ENCODE measurements at regions not wholly inside any gene's neighbourhood (a gene's known extent, or its start where the extent isn't known, plus 50 kb on each side); places are given as distances from the start of the nearest gene placed in this dataset.

DNA sequence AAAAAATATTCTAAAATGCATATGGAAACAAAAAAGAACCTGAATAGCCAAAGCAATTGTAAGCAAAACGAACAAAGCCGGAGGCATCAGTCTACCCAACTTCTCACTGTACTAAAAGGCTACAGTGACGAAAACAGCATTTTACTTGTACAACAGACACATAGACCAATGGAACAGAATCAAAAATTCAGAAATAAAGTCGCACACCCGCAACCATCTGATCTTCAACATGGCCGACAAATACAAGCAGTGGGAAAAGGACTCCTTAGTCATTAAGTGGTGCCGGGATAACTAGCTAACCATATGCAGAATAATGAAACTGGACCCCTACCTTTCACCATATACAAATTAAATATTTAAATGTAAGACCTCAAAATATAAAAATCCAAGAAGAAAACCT is 203.9 kb upstream of the PPFIA2 start:
- Histone ChIP-seq H3K4me1 (ENCODE audit: control insufficient read depth, insufficient read depth, low read length, unreplicated experiment) (no peaks in the 10 kb centered on the region), H3K79me2 (ENCODE audit: control insufficient read depth, insufficient read depth, low read length, unreplicated experiment) (no peaks in the 10 kb centered on the region), H3K27ac (ENCODE audit: low read depth, low read length) (no peak overlapping the region), H3K36me3 (ENCODE audit: insufficient read depth, low read length) (no peaks in the 10 kb centered on the region), H3K4me3 (ENCODE audit: low read depth, low read length) (no peak overlapping the region), H2AFZ (ENCODE audit: low read length, unreplicated experiment) (no peak overlapping the region), H3K27me3 (ENCODE audit: insufficient read depth, low read length) (no peaks in the 10 kb centered on the region)

DNA sequence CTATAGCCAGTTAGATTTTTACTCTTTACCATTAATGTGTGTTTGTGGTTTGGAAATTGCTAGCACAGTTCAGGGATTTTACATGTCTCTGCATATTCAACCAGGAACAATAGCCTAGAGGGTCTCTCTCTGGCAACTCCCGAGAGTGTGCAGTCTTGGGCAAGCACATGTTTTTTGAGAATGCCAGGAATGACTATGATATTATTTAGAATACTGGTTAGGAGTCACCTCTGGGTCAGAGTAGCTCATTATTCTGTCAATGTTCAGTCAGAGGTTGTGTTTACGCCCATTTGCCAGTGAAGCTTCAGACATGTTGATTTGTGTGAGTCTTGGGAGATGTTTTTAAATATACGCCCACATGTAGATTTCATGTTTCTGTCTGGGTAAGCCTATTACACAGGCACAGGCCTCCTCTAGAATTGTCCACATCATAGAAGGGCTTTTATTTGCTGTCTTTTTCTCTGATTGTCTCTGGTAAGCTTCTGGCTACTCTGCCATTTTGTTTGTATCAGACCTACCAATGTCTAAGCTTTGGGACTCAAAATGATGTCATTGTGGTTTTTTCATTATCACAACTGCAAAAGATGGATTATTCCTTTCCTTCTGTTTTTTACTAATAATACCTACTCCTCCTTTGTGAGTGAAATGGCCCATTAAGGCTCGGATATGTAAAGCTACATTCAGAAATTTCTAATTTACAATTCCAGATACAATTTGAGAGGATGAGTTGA is 203.1 kb upstream of the PPFIA2 start:
- Histone ChIP-seq H2AFZ (ENCODE audit: low read length, unreplicated experiment) (no peak overlapping the region), H3K27me3 (ENCODE audit: insufficient read depth, low read length) (no peaks in the 10 kb centered on the region), H3K36me3 (ENCODE audit: insufficient read depth, low read length) (no peaks in the 10 kb centered on the region), H3K4me1 (ENCODE audit: control insufficient read depth, insufficient read depth, low read length, unreplicated experiment) (no peaks in the 10 kb centered on the region), H3K4me3 (ENCODE audit: low read depth, low read length) (no peak overlapping the region), H3K27ac (ENCODE audit: low read depth, low read length) (no peak overlapping the region), H3K79me2 (ENCODE audit: control insufficient read depth, insufficient read depth, low read length, unreplicated experiment) (no peaks in the 10 kb centered on the region)

GRCh38 chr12:81958406-81958805 is 199.3 kb upstream of the PPFIA2 start:
- H3K36me3 ChIP-seq (ENCODE audit: insufficient read depth, low read length) = no peaks in the 10 kb centered on the region
- no peak overlapping the region for H3K27ac ChIP-seq (ENCODE audit: low read depth, low read length)
- H3K4me3 ChIP-seq (ENCODE audit: low read depth, low read length) = no peak overlapping the region
- no peaks in the 10 kb centered on the region for H3K4me1 ChIP-seq (ENCODE audit: control insufficient read depth, insufficient read depth, low read length, unreplicated experiment)
- H3K79me2 ChIP-seq (ENCODE audit: control insufficient read depth, insufficient read depth, low read length, unreplicated experiment) = no peaks in the 10 kb centered on the region
- no peaks in the 10 kb centered on the region for H3K27me3 ChIP-seq (ENCODE audit: insufficient read depth, low read length)
- no peak overlapping the region for H2AFZ ChIP-seq (ENCODE audit: low read length, unreplicated experiment)

DNA sequence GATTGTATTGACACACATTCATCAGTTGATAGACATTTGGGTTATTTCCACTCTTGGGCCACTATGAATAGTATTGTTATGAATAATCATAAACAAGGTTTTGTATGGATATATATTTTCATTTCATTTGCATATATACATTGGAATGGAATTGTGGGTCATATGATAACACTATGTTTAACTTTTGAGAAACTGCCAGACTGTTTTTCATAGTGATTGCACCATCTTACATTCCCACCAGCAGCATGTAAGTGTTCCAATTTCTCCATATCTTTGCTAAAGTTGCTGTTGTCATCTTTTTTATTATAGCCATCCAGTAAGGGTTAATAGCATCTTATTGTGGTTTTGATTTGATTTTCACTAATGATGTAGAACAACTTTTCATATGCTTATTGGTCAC is 198.5 kb upstream of the PPFIA2 start:
- H3K36me3 ChIP-seq (ENCODE audit: insufficient read depth, low read length) = no peaks in the 10 kb centered on the region
- no peaks in the 10 kb centered on the region for H3K79me2 ChIP-seq (ENCODE audit: control insufficient read depth, insufficient read depth, low read length, unreplicated experiment)
- H3K27ac ChIP-seq (ENCODE audit: low read depth, low read length) = no peak overlapping the region
- H3K27me3 ChIP-seq (ENCODE audit: insufficient read depth, low read length) = no peaks in the 10 kb centered on the region
- no peak overlapping the region for H3K4me3 ChIP-seq (ENCODE audit: low read depth, low read length)
- H2AFZ ChIP-seq (ENCODE audit: low read length, unreplicated experiment) = no peak overlapping the region
- no peaks in the 10 kb centered on the region for H3K4me1 ChIP-seq (ENCODE audit: control insufficient read depth, insufficient read depth, low read length, unreplicated experiment)

- no peak overlapping the region for H3K4me3 ChIP-seq (ENCODE audit: low read depth, low read length)
- H2AFZ ChIP-seq (ENCODE audit: low read length, unreplicated experiment) = no peak overlapping the region
- no peak overlapping the region for H3K27ac ChIP-seq (ENCODE audit: low read depth, low read length)
- H3K27me3 ChIP-seq (ENCODE audit: insufficient read depth, low read length) = no peaks in the 10 kb centered on the region
- H3K4me1 ChIP-seq (ENCODE audit: control insufficient read depth, insufficient read depth, low read length, unreplicated experiment) = no peaks in the 10 kb centered on the region
- no peaks in the 10 kb centered on the region for H3K79me2 ChIP-seq (ENCODE audit: control insufficient read depth, insufficient read depth, low read length, unreplicated experiment)
- H3K36me3 ChIP-seq (ENCODE audit: insufficient read depth, low read length) = no peaks in the 10 kb centered on the region
Observed at GRCh38 chr12:81956468-81956860, 197.3 kb upstream of the PPFIA2 start.

- Histone ChIP-seq H2AFZ (ENCODE audit: low read length, unreplicated experiment) (no peak overlapping the region), H3K4me1 (ENCODE audit: control insufficient read depth, insufficient read depth, low read length, unreplicated experiment) (no peaks in the 10 kb centered on the region), H3K79me2 (ENCODE audit: control insufficient read depth, insufficient read depth, low read length, unreplicated experiment) (no peaks in the 10 kb centered on the region), H3K4me3 (ENCODE audit: low read depth, low read length) (no peak overlapping the region), H3K27me3 (ENCODE audit: insufficient read depth, low read length) (no peaks in the 10 kb centered on the region), H3K36me3 (ENCODE audit: insufficient read depth, low read length) (no peaks in the 10 kb centered on the region), H3K27ac (ENCODE audit: low read depth, low read length) (no peak overlapping the region)
Observed at GRCh38 chr12:81953541-81953940, 194.4 kb upstream of the PPFIA2 start.

- no peaks in the 10 kb centered on the region for H3K36me3 ChIP-seq (ENCODE audit: insufficient read depth, low read length)
- H3K27ac ChIP-seq (ENCODE audit: low read depth, low read length) = no peak overlapping the region
- no peaks in the 10 kb centered on the region for H3K27me3 ChIP-seq (ENCODE audit: insufficient read depth, low read length)
- no peaks in the 10 kb centered on the region for H3K4me1 ChIP-seq (ENCODE audit: control insufficient read depth, insufficient read depth, low read length, unreplicated experiment)
- no peaks in the 10 kb centered on the region for H3K79me2 ChIP-seq (ENCODE audit: control insufficient read depth, insufficient read depth, low read length, unreplicated experiment)
- H3K4me3 ChIP-seq (ENCODE audit: low read depth, low read length) = no peak overlapping the region
- no peak overlapping the region for H2AFZ ChIP-seq (ENCODE audit: low read length, unreplicated experiment)
Observed at GRCh38 chr12:81950871-81951270, 191.7 kb upstream of the PPFIA2 start.

DNA sequence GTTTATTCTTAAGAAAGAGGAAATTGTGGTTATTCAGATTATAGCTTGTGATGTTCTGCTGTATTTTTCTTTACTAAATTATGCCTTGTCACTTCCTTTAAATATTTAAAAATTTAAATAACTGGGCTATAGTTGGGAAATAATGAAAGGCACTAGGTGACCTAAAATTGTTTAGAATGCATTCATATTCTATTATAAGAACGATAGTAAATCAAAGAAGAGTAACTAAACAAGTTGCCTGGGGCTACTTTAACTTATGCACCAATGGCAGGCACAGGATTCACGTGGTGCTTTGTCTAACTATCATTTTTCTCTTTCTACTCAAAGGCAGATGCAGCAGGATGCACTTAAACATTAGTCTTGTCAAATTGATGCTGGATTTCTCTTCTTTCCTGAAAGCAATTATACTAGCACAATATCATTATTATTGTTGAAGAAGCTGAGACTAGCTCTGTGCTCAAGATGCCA is 190.7 kb upstream of the PPFIA2 start:
- no peak overlapping the region for H3K27ac ChIP-seq (ENCODE audit: low read depth, low read length)
- no peak overlapping the region for H3K4me3 ChIP-seq (ENCODE audit: low read depth, low read length)
- H3K27me3 ChIP-seq (ENCODE audit: insufficient read depth, low read length) = no peaks in the 10 kb centered on the region

DNA sequence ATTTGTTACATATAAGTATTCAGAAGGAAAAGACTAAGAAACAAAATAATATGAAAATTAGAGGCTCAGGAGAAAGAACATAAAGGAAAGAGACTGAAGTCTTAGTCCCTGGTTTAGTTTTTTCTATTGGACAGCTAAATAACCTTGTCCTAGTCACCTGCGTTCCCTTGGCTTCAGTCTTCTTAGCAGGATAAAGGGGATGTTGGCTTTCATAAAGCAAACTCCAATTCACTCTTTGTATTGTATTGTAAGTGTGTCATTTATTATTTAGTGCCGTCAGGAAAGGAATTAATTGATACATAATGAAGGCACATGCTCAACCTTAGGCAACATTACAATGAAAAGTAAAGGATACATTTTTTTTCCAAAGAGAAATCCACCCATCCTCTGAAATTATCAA is 190.3 kb upstream of the PPFIA2 start:
- Histone ChIP-seq H3K36me3 (ENCODE audit: insufficient read depth, low read length) (no peaks in the 10 kb centered on the region), H3K27me3 (ENCODE audit: insufficient read depth, low read length) (no peaks in the 10 kb centered on the region), H3K4me3 (ENCODE audit: low read depth, low read length) (no peak overlapping the region), H3K27ac (ENCODE audit: low read depth, low read length) (no peak overlapping the region), H3K4me1 (ENCODE audit: control insufficient read depth, insufficient read depth, low read length, unreplicated experiment) (no peaks in the 10 kb centered on the region), H3K79me2 (ENCODE audit: control insufficient read depth, insufficient read depth, low read length, unreplicated experiment) (no peaks in the 10 kb centered on the region), H2AFZ (ENCODE audit: low read length, unreplicated experiment) (no peak overlapping the region)

More for the DNA sequence above, 190.7 kb upstream of the PPFIA2 start:
- H2AFZ ChIP-seq (ENCODE audit: low read length, unreplicated experiment) = no peak overlapping the region
- H3K79me2 ChIP-seq (ENCODE audit: control insufficient read depth, insufficient read depth, low read length, unreplicated experiment) = no peaks in the 10 kb centered on the region
- H3K36me3 ChIP-seq (ENCODE audit: insufficient read depth, low read length) = no peaks in the 10 kb centered on the region
- H3K4me1 ChIP-seq (ENCODE audit: control insufficient read depth, insufficient read depth, low read length, unreplicated experiment) = no peaks in the 10 kb centered on the region

- Histone ChIP-seq H3K4me3 (ENCODE audit: low read depth, low read length) (no peak overlapping the region), H2AFZ (ENCODE audit: low read length, unreplicated experiment) (no peak overlapping the region), H3K27ac (ENCODE audit: low read depth, low read length) (no peak overlapping the region), H3K79me2 (ENCODE audit: control insufficient read depth, insufficient read depth, low read length, unreplicated experiment) (no peaks in the 10 kb centered on the region), H3K4me1 (ENCODE audit: control insufficient read depth, insufficient read depth, low read length, unreplicated experiment) (no peaks in the 10 kb centered on the region), H3K36me3 (ENCODE audit: insufficient read depth, low read length) (no peaks in the 10 kb centered on the region), H3K27me3 (ENCODE audit: insufficient read depth, low read length) (no peaks in the 10 kb centered on the region)
Observed at GRCh38 chr12:81944886-81945285, 185.7 kb upstream of the PPFIA2 start.

- Histone ChIP-seq H3K27me3 (ENCODE audit: insufficient read depth, low read length) (no peaks in the 10 kb centered on the region), H3K27ac (ENCODE audit: low read depth, low read length) (no peak overlapping the region), H3K4me1 (ENCODE audit: control insufficient read depth, insufficient read depth, low read length, unreplicated experiment) (no peaks in the 10 kb centered on the region), H2AFZ (ENCODE audit: low read length, unreplicated experiment) (no peak overlapping the region), H3K4me3 (ENCODE audit: low read depth, low read length) (no peak overlapping the region), H3K36me3 (ENCODE audit: insufficient read depth, low read length) (no peaks in the 10 kb centered on the region), H3K79me2 (ENCODE audit: control insufficient read depth, insufficient read depth, low read length, unreplicated experiment) (no peaks in the 10 kb centered on the region)
Observed at GRCh38 chr12:81942594-81942993, 183.4 kb upstream of the PPFIA2 start.
